ENCODE measurements at regions not wholly inside any gene's neighbourhood (a gene's known extent, or its start where the extent isn't known, plus 50 kb on each side); places are given as distances from the start of the nearest gene placed in this dataset.

DNA sequence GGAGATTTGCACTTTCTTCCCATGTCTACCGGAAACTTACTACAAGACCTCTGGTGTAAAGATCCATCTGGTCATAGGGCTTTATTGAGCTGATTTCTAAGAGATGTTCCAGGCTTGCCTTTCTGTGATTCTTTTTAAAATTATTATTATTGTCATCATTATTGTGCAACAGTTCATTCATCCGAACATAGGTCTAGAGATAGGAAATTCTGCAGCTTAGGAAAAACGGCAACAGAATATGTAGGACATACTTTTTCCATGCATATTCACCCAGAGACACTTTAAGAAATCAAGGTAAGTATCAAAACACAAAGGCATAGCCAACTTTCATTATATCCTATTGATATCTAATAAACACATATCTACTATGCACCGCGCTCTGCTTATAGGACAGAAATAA, 378.2 kb upstream of the KLF4 start:
- H3K4me1 ChIP-seq: no peaks in the 10 kb centered on the region
- no peak overlapping the region for H3K4me3 Mint-ChIP-seq (ENCODE audit: unreplicated experiment)
- no TSS peak for BruUV-seq (replicated peaks)
- H3K9me3 ChIP-seq: no peaks in the 10 kb centered on the region; the same call in 1 of the 2 replicates
- no peaks in the 10 kb centered on the region for H3K4me1 Mint-ChIP-seq (ENCODE audit: low read depth, unreplicated experiment)
- peaks cover 3% of the 10 kb centered on the region for H3K27me3 Mint-ChIP-seq (ENCODE audit: insufficient read depth, unreplicated experiment)
- no peaks in the 10 kb centered on the region for H3K36me3 ChIP-seq (ENCODE audit: control insufficient read depth, insufficient read depth, low read length)
- DNase-seq: no peak
- H3K9me3 Mint-ChIP-seq (ENCODE audit: unreplicated experiment): no peaks in the 10 kb centered on the region
- intact Hi-C loops (cut with micrococcal nuclease; ENCODE audit: unreplicated experiment): no loop called here
- no peak for TF ChIP-seq CTCF (IDR thresholded peaks at IDR 0.05; ENCODE audit: insufficient read depth in 1 of 2, low read depth in 1 of 2, low read length in 1 of 2, severe bottlenecking in 1 of 2, unreplicated experiment in 1 of 2)
- H3K36me3 Mint-ChIP-seq (ENCODE audit: insufficient read depth, unreplicated experiment): no peaks in the 10 kb centered on the region
- ChIA-PET POLR2A (no interaction called here), CTCF (no interaction called here)
- H3K27me3 ChIP-seq (replicated peaks; ENCODE audit: control insufficient read depth, insufficient read depth, low read length): no peaks in the 10 kb centered on the region
- H3K27ac Mint-ChIP-seq (ENCODE audit: unreplicated experiment): no peak overlapping the region
- H3K4me3 ChIP-seq (ENCODE audit: low read depth, low read length): no peak overlapping the region

DNA sequence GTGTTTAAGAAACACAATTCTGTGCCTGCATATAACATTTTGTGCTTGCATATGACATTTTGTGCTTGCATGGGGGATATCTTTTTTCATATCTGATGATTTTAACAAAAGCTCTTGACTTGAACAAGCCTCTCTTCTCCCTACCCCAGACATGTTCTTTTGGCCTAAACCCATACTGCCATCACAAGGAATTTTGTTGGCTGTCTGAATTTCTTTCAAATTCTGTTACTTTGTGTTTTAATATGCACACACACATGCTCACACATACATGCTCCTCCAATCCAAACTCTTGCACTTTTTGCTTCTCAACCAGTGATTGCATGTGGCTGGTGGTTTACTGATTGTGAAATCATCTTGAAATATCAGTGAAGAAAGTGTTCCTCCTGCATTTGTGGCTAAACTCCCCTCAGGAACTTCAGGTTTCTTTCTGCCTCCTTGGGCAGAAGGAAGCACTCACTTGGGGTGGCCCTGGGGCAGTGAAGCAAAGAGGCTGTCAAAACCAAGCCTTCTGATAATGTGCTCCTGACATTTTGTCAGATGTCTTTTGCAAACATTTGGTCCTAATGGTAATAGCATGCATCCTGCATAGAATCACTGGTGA, 377.2 kb upstream of the KLF4 start:
- peaks cover 3% of the 10 kb centered on the region for H3K27me3 Mint-ChIP-seq (ENCODE audit: insufficient read depth, unreplicated experiment)
- no peaks in the 10 kb centered on the region; the same call in 1 of the 2 replicates for H3K9me3 ChIP-seq
- ChIA-PET POLR2A (no interaction called here), CTCF (no interaction called here)
- no peaks in the 10 kb centered on the region for H3K4me1 Mint-ChIP-seq (ENCODE audit: low read depth, unreplicated experiment)
- no peak for TF ChIP-seq CTCF (IDR thresholded peaks at IDR 0.05; ENCODE audit: insufficient read depth in 1 of 2, low read depth in 1 of 2, low read length in 1 of 2, severe bottlenecking in 1 of 2, unreplicated experiment in 1 of 2)
- intact Hi-C loops (cut with micrococcal nuclease; ENCODE audit: unreplicated experiment): no loop called here
- no peaks in the 10 kb centered on the region for H3K36me3 ChIP-seq (ENCODE audit: control insufficient read depth, insufficient read depth, low read length)
- H3K4me1 ChIP-seq: no peaks in the 10 kb centered on the region
- H3K9me3 Mint-ChIP-seq (ENCODE audit: unreplicated experiment): no peaks in the 10 kb centered on the region
- no peak overlapping the region for H3K4me3 Mint-ChIP-seq (ENCODE audit: unreplicated experiment)
- no peak overlapping the region for H3K4me3 ChIP-seq (ENCODE audit: low read depth, low read length)
- no TSS peak for BruUV-seq (replicated peaks)
- no peaks in the 10 kb centered on the region for H3K27me3 ChIP-seq (replicated peaks; ENCODE audit: control insufficient read depth, insufficient read depth, low read length)
- DNase-seq: no peak
- no peaks in the 10 kb centered on the region for H3K36me3 Mint-ChIP-seq (ENCODE audit: insufficient read depth, unreplicated experiment)
- H3K27ac Mint-ChIP-seq (ENCODE audit: unreplicated experiment): no peak overlapping the region

- Mint-ChIP-seq H3K27me3 (ENCODE audit: insufficient read depth, unreplicated experiment) (no peaks in the 10 kb centered on the region), H3K36me3 (ENCODE audit: insufficient read depth, unreplicated experiment) (no peaks in the 10 kb centered on the region), H3K9me3 (ENCODE audit: unreplicated experiment) (no peaks in the 10 kb centered on the region), H3K27ac (ENCODE audit: unreplicated experiment) (no peak overlapping the region), H3K4me1 (ENCODE audit: low read depth, unreplicated experiment) (no peaks in the 10 kb centered on the region), H3K4me3 (ENCODE audit: unreplicated experiment) (no peak overlapping the region)
- no peak overlapping the region for H3K4me3 ChIP-seq (ENCODE audit: low read depth, low read length)
- intact Hi-C loops (cut with micrococcal nuclease; ENCODE audit: unreplicated experiment): no loop called here
- CTCF ChIA-PET: no interaction called here
- POLR2A ChIA-PET: no interaction called here
- H3K9me3 ChIP-seq: no peaks in the 10 kb centered on the region
- no peaks in the 10 kb centered on the region for H3K36me3 ChIP-seq (ENCODE audit: control insufficient read depth, insufficient read depth, low read length)
- TF ChIP-seq CTCF (IDR thresholded peaks at IDR 0.05; ENCODE audit: insufficient read depth in 1 of 2, low read depth in 1 of 2, low read length in 1 of 2, severe bottlenecking in 1 of 2, unreplicated experiment in 1 of 2): no peak
- H3K4me1 ChIP-seq: no peaks in the 10 kb centered on the region
- no TSS peak for BruUV-seq (replicated peaks)
- DNase-seq: no peak
- H3K27me3 ChIP-seq (replicated peaks; ENCODE audit: control insufficient read depth, insufficient read depth, low read length): no peaks in the 10 kb centered on the region
Measured at GRCh38 chr9:107863396-107863795, 373.8 kb upstream of the KLF4 start.

All from Caco-2 (cell line).